HG03064 (cell line): ENCODE measurements at regions not wholly inside any gene's neighbourhood (a gene's known extent, or its start where the extent isn't known, plus 50 kb on each side); places are given as distances from the start of the nearest gene placed in this dataset.
A peak's percentile ranks its signal among the peaks of the same experiment; 100 is the strongest.

Experiments
- ATAC-seq: cut with Tn5 transposase; IDR thresholded peaks from one replicate; pipeline ENCODE4 v1.9.1; 2021; ENCODE audit warnings: low read depth; ENCODE audit not compliant: unreplicated experiment

GRCh38 chr9:7405924-7406604 is 393.5 kb downstream of the DMAC1 start:
- peak; percentile 69 for ATAC-seq

DNA sequence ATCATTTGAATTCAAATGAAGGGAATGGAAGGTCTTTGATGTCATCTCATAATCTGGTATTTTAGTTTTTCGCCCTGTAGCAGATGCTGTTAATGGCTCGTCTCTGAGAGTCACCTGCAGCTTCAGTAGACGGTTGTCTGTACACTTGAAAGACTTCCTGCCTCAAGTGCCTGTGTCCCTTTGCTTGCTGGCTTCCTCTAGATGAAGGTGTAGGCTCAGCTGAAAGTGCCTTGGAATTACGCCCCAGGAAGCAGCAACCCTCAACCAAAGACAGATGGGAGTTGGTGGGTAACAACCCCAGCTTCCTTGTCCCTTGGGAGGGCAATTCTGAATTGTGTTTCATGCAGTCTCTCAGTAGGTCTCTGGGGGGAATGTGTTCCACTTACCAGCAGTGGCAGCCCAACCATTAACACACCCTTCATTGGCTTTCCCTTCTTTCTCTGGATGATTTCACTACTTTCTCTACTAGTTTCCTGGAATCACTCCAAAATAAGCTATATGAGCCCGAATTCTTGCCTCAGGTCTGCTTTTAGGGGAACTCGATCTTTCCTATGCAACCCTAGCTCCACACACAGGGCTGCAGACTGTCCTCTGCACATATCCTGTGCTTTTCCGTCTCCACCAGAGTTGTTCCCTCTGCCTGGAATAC is 395.6 kb downstream of the DMAC1 start:
- no peak for ATAC-seq

DNA sequence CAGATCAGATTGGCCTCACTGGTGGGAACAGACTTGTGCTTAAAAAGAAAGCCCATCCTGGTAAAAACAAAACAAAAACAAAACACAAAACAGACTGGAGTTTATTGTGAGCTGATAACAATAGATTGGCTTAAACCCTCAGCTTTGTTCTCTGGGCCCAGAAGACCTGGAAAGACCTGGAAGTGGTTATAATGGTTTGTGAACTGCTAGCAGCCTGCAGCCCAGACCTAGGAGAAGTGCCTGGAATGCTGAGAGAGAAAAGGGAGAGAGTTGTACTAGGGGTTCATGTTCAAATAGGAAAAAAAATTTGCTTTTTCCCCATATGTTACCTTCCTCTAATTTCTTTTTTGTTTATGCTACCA is 396.6 kb downstream of the DMAC1 start:
- no peak for ATAC-seq

DNA sequence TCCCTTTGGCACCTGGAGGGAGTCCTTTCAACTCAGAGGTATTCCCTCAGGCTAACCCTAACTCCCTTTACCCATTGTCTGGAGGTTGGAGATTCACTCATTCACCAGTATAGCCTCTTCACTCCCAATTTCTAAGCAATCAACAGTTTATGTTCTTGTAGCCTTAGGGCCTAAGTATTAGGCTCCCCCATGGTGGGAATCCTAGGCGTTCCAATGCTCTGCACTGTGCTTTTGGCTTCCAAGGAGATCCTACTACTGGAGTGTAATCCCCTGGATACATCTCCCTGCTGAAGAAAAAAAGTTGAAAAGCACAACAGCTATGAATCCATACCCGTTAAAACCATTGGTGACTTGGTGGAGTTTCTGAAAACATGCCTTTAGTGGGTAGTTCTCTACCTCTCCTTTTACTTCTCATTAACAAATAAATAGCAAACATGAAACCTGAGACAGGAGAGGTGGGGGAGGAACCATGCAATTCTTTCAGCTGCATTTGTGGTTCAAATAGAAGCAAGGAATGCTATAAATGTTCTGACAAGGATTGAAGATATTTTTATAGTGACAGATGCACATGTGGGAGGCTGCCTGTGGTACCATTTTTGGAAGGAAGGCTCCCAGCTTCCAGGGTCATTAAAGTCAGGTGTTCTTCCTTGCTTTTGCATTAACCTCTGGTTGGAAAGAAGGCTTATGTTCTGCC is 397.1 kb downstream of the DMAC1 start:
- ATAC-seq, result no peak

- ATAC-seq, result no peak
These were observed 398.5 kb downstream of the DMAC1 start for GRCh38 chr9:7401116-7401515.

GRCh38 chr9:7394002-7394774 is 405.4 kb downstream of the DMAC1 start:
- ATAC-seq, result no peak

GRCh38 chr9:7392148-7392547 is 407.4 kb downstream of the DMAC1 start:
- no peak for ATAC-seq

GRCh38 chr9:7388755-7389154 is 410.8 kb downstream of the DMAC1 start:
- no peak for ATAC-seq

DNA sequence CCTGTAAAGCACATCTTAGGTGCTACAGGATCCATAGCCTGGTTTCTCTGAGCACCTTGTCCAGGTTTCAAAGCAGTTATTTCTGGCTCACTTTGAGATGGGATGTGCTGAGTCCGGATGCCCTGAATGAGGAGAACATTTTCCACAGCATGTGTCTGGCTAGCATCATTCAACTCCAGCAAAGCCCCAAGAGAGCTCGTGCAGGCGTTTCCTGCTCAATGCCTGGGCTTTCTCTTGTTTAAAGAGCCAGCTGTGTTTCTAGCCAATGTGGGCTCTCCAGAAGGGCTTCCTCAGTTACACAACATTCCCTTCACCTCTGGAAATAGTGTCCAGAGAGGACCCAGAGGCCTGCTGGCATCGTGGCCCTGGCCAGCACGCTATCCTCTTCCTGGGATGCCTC is 411.7 kb downstream of the DMAC1 start:
- ATAC-seq, result no peak

DNA sequence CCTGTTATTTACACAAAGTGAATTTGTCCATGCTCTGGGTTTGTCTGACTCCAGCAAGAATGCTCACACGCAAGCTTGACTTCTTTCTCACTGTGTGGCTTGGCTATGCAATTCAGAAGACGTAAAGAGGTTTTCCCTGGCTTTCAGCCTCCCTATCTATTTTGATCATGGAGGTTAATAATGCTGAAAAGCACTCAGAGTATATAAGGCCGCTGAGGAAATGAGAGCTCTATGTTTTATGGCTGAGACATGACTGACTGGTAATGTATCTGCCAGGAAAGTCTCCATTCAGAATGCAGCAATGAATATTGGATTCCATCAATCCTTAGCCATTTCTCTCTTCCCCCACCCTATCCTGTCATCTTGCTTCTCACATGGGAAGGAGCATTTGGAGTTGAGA is 417.3 kb downstream of the DMAC1 start:
- ATAC-seq, result no peak

GRCh38 chr9:7377489-7377888 is 422.1 kb downstream of the DMAC1 start:
- ATAC-seq, result no peak

DNA sequence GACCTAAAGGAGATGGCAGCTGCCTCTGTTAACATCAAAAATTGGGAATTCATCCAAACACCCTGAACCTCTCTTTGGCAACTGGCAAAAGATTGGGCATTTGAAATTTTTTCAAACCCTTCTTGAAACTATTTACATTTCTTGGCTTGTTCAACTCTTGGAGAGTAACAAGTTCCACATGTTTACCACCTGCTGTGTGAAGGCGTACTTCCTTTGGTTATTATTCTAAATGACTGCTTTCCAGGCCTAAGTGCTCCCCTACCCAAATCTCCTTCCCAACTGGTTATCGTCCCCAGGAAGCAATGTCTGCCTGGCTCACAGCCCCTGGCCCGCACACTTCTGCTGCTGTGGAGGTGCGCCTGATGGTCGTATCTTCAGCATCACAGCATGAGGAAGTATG is 422.7 kb downstream of the DMAC1 start:
- ATAC-seq, result no peak

GRCh38 chr9:7376213-7376612 is 423.4 kb downstream of the DMAC1 start:
- no peak for ATAC-seq

GRCh38 chr9:7375013-7375511 is 424.5 kb downstream of the DMAC1 start:
- no peak for ATAC-seq

DNA sequence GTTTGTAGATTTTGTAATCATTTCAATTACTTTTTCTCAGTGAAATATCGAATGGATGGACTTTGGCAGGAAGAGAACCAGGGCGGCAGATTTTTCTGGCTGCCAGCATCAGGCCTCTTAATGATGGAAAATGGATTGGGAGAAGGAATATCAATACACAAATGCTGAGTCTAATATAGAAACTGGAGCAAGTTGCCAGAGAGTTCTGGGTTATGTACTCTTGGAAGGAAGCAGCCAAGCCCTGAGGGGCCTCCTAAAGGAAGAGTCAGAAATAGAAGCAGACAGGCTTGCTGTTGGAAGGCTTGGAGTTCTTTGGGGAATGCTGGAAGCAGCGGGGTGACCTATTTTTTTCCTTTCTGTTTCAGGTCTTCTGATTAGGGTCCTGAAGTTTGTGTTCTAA is 428.6 kb downstream of the DMAC1 start:
- ATAC-seq, result no peak

- ATAC-seq, result no peak
These were observed 429.2 kb downstream of the DMAC1 start for GRCh38 chr9:7370381-7370780.

DNA sequence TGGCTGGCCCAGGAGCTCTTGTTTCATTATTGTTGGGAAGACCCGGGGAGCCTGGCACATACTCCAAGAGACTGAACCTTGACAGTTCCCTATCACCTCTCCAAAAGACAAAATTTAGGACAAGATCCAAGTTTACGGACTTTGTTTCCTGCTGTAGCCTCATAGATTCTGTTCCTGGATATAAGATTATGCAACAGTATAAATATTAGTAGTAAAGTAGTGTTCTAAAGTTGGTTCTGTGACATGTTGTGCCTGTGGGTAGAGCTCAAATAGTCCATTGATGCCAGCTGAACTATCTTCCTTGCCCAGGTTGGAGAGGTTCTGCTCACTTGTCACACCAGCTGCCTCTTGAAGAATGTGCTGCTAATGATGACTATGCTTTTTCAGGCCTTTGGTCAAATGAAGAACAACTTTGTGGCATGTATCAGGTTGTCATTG is 430.2 kb downstream of the DMAC1 start:
- no peak for ATAC-seq

DNA sequence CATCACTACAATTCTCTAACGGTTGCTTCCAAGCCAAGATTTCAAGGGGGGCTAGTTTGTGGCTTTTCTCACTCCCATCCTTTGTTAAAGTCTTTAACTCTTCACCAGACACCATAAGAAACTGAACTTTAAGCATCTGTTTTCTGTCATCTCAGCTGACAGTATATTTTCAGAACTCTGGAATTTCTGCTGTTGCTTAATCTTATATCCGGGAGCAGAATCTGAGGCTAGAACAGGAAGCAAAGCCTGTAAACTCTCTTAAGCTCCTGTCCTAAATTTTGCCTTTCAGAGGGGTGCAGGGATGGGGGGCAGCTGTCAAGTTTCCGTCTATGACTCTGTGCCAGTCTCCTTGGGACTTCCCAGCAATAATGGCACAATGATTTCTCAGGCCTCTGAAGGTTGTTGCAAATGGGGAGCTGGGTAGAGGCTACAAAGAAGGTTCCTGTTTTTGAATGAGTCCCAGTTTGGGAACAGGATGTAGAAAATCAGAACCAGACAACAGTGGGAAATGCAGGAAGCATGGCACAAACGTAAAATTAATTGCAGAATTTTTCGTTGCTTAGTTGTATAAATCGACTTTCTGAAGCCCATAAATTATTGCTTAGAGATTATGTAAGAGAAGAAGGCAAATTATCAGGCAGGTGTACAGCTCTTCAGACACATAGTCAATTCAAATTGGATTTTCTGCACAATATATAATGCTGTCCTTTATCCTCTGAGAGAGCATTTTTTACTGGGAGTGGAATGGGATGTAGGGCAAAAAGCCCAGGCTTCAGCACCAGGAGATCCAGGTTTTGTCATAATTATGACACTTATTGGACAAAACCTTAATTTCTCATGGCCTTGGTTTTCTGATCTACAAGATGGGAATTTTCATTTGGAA is 430.9 kb downstream of the DMAC1 start:
- no peak for ATAC-seq

DNA sequence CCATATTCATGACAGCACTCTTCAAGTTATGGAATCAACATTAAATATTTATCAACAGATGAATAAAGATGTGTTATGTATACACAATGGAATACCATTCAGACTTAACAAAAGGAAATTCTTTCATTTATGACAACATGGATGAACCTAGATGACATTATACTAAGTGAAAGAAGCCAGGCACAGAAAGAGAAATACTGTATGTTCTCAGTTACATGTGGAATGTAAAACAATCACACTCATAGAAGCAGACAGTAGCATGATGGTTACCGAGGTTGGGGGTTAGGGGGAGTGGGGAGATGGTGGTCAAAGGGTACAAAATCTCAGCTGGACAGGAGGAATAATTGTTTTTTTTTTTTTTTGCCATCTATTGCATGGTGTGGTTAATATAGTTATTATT is 431.9 kb downstream of the DMAC1 start:
- no peak for ATAC-seq

GRCh38 chr9:7366121-7366520 is 433.5 kb downstream of the DMAC1 start:
- no peak for ATAC-seq
